GM18870 (cell line): ENCODE measurements at regions not wholly inside any gene's neighbourhood (a gene's known extent, or its start where the extent isn't known, plus 50 kb on each side); places are given as distances from the start of the nearest gene placed in this dataset.

Experiments used
- ATAC-seq: cut with Tn5 transposase; IDR thresholded peaks from one replicate; pipeline ENCODE4 v1.9.1; 2021; ENCODE audit warnings: moderate library complexity; ENCODE audit not compliant: unreplicated experiment

DNA sequence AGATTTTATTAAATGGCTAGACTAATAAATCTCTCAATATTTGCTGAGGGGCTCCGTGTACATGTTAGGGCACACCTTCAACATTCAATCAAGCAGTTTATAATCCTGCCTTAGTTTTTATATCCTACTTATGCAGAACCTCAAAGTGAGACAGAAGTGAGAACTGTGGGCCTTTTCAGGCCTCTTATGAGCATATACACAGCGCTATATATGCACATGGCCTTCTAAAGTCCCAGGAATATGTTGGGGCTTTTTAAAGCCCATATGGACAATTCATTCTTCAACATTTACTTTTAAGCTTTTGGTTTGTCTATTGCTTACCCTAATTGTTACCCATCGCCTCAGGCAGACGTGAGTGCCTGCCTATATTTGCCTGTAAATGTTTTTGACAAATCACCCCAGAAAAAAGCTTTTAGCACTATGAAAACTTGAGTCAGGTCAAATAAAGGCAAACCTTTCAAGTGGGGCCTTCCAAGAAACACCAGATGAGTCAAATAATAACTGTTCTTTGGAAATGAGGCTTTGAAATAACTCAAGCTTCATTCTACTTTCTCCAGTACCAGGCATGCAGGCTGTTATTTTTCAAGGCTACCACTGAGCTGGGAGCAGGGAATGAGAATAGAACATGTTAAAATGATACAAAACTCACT, 58.2 kb downstream of the ESM1 start:
- ATAC-seq = no peak

DNA sequence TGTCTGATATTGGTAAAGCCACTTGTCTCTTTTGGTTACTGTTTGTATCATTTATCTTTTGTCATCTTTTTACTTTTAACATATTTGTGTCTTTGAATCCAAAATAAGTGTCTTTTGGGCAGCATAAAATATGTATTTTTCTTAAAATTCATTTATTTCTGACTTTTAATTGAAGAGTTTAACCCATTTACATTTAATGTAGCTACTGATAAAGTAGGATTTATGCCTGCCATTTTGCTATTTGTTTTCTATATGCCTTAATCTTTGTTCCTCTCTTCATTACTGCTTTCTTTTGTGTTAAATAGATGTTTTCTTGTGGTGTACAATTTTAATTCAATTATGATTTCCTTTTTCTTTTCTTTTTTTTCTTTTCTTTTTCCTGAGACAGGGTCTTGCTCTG, 60.9 kb downstream of the ESM1 start:
- ATAC-seq = no peak

DNA sequence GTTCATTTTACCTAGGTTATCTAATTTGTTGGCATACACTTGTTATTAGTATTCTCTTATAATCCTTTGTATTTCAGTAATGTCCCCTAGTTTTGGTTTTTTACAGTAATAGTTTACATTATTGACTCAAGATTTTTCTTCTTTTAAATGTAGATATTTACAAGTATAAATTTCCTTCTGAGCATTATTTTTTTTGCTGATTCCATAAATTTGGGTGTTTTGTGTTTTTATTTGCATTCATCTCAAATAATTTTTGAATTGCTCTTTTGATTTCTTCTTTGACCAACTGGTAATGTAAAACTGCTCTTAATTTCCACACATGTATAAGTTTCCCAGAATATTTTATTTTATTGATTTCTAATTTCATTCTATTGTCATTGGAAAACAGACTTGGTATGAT, 68.1 kb downstream of the ESM1 start:
- no peak for ATAC-seq

DNA sequence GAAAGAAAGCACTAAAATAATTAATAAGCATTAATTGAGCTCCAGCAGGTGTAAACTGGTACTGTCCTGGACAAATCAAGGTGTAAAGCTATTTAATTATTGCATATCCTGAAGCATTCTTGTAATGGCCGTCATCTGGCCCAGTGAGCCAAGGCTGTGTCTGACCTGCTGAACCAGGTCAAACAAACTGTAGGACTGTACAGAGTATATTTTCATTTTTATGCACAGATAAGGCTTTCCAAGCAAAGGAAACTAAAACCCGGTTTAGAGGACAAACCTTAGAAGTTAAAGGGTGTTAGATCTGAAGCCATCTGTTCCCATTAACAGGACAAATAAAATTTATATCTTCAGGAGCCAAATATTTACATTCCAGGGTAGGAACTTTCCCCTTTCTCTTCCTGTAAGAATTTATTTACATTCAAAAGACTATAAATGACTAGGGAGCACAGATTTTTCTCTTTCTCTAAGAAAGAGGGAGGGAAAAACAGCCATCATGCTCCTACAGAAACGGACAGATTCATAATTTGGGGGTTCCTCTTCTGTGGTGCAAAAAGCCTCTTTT, 69.8 kb downstream of the ESM1 start:
- no peak for ATAC-seq

DNA sequence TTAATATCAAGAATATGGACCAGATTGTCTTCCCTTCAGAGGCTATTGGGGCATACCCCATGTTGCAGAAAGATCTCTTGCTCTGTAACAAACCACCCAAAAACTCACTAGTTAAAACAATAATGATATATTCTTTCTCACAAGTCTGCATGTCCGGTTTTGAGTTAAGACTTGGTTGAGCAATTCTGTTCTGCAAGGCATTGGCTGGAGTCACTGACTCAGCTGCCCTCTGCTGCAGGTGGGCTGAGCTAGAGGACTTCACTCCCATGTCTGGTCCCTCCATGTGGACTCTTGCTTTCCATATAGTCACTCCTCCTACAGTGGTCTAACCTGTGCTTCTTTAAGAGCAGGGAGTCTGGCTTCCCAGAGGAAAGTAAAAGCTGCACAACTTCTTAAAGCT, 73.4 kb downstream of the ESM1 start:
- no peak for ATAC-seq

DNA sequence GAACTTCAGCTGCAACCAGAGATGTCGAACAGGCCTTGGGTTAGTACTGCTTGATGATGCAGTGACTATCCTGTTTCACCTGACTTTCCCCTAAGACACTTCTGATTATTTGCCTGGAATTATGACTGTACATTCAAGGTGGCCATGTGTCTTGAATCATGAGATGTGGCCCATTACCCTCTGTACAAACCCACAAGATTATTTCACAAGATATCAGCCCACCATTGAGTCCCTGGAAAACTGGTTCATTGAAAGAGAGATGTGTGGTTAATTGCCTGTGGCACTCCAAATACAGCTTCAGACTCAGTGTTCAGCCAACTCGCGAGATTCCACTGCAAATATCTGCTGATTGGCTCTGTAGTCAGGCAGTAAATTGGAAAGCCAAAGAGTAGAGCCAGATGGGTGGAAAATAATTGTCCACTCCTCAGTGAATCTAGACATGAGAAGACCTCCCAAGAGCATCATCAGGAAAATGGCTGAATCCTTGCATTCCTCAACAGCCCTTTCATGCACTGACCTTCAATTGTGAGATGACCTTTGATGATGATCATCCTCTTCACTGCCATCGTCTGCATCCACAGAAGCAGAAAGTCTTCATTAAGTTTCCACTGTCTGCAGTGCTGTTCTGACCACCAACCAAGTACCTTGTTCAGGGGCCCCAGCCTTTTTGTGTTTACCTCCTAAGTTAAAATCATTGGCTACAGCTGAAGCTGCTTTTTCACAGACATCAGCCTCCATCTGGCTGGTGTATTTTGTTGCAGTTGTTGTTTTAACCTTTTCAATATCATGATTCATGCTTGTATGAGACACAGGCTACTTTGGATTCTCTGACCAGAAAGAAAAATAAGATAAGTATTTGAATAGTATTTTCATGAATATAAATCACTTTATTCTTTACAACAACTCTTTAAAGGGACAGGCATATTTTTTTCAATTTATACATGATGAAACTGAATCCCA, 75.2 kb downstream of the ESM1 start:
- ATAC-seq = no peak

DNA sequence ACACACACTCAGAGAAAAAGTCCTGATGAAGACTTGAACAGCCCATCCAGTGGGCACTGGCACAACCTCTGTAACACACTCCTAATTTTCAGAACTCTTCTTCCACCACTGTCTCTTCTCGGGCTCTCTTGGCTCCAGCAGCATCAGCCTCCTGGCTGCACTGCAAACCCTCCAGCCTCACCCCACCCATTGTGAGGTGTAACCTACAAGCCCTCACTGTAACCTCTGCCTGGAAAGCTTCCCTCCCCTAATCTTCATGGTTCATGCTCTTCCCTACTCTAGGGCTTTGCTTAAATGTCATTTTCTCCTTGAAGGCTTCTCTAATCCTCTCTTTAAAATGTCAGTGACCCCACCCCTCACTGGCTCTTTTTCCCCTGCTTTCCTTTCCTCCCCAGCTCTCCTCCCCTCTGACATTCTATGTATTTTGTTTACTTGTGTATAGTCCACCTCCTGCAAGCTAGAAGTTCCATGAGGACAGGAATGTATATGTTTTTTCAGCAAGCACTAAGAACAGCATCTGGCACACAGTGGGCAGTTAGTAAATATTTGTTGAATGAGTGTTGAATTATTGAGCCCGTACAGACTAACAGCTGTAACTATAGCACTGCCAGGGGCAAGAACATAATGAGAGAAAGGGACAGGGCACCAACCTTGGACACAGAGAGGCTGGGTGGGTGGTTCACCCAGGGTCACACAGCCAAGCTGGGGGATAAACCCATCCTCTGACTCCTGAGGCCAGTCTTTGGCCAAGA, 76.4 kb downstream of the ESM1 start:
- ATAC-seq = no peak

DNA sequence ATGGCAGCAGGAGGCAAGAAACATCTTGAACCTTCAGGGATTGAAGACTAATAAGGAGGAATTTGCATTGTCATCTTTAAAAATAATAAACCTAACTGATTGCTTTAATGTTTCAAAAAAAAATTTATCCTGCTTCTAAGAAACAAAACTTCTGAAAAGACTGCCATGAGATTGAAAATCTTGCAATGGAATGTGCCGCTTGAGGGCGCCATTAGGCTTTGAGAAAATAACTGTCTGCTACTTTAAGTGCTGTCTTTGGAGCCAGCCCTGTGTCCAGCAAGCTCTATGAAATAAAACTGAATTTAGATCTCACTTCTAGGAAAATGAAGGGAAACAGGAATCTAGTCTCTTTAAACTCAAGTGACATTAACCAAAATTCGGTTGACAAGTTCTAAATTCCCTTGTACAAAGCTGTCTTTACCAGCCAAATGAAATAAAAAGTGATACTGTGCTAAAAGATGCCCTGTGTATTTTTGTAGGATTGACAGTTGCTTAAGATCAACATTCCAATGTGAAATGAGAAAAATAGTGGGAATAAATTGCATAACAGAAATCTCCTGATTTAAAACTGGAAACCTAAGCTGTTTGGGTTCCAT, 79.4 kb downstream of the ESM1 start:
- ATAC-seq = no peak

DNA sequence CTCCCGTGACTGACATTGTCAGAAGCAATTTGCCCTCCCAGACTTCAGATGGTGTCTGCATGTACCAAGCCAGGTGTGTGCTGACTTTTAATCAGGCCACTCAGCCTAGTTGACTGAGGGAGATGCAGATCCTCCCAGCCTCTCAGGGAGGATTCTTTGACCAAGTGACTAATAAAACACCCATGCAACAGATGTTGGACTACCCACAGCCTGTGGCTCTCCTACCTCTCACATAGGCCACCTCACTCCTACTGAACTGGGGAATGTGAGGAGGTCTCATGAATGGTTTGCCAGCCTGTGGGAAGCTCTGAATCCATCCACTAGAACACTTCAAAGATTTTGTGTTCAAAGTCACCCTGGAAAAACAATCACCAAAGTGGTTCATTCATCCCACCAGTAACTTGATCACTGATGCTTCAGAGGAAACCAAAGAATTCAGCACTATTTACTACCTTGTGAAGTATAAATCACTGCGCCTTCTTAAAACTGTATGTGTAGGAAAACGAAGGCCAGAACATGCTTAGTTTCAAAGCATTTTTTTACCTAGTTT, 80.1 kb downstream of the ESM1 start:
- no peak for ATAC-seq

DNA sequence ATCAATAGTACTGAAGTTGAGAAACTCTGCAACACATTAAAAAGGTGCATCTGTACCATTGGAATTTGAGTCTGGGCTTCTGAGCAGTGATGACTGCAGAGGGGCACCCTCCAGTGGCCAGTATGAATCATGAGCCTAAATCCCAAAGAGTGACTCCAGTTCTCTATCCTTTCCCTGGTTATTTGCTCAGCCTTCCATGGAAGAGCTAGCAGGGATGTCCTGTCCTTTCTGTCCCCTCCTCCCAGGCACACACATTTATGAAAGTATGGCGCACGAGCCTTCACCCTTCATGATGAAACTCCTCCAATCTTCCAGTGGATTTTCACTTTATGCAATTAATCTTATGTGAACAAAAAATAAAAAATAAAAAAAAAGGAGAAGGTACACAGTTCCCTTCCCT, 81.0 kb downstream of the ESM1 start:
- no peak for ATAC-seq

DNA sequence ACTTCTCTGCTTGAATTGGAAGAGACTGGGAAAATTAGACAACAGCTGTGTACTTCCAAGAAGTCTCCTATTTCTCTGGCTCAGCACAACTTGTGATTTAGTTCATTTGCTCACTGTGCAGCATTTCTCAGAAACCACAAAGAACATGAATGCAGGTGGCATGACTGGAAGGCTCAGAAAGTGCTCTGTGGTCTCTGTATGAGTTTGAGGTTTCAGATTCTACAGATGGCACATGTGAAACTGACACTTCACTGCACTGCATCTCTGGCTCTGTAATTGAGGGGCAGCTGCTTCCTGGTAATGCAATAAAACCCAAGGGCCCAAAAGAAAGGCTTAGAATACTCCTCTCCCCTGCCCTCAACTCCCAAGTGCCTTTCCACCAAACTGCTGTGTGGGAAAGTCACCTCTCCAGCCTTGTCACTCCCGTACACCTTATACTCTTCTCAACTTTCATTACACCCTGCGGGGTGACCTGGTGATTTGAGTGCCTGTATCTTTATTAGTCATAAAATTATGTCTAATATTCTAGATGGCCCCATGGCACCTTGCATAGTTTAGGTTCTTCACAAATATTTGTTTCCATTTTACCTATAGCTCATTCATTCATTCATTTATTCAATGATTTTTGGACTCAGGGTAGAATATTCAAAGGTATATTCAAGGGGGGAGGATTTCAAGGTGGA, 82.5 kb downstream of the ESM1 start:
- peak; percentile 100 for ATAC-seq

DNA sequence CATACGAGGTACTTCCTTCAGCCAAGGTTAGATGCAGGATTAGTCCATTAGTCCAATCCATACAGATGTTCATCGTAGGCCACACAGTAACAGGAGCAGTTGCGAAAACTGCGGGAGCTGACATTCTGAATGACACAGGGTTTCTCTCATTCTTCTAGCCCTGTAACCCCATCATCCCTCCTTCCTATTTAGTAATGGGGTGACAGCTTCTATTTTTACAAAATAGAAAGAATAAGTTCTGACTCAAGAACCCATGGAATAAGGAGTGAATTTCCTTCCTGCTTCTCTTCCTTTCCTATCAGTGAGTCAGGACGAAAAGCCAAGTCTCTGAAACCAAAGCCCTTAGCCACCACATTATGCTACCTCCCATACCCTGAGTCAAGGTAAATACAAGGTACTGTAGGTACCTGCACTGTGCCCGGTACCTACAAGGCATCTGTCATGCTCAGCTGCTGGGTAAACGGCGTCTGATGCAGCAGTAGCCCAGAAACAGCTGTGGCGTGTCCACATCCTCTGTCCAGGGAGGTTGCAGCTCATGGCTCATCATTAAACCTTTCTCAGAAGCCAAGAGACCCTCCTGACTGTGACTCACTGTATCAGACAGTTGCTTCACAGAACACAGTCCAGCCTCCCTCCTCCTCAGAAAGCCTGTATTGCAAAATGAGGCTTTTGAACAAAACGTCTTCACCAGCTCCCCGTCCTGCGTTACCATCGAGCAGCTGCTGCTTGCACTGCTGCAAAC, 84.2 kb downstream of the ESM1 start:
- no peak for ATAC-seq

DNA sequence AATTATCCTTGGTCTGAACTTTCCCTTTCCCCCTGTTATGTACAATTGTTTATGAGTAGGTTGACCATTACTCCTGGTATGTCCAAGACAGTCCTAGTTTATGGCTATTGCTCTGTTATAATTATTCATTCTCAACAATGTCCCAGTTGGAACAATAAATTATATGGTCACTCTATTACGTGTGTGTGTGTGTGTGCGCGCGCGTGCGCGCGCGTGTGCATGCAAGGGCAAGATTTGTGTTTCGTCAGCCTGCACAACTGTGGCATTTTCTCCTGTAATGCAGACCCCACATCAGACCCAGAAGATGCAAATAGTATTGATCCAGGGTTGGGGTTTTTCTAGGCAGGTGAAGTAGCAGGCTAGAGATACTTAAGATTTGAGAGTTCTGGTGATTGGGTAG, 88.4 kb downstream of the ESM1 start:
- no peak for ATAC-seq

DNA sequence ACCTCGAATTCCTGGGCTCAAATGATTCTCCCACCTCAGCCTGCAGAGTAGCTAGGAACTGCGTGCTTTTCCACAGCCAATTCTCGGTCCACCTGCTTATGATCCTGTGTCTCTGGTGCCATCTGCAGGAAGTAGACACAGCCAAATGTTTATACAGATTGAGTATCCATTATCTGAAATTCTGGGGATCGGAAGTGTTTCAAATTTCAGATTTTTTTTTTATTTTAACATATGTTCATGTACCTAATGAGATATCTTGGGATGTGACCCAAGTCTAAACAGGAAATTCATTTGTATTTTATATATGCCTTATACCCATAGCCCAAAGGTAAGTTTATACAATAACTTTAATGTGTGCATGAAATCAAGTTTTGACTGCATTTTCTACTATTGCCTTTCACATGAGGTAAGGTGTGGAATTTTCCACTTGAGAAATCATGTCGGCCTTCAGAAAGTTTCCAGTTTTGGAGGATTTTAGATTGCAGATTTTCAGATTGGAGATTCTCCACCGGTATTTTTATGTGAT, 89.5 kb downstream of the ESM1 start:
- ATAC-seq = no peak

DNA sequence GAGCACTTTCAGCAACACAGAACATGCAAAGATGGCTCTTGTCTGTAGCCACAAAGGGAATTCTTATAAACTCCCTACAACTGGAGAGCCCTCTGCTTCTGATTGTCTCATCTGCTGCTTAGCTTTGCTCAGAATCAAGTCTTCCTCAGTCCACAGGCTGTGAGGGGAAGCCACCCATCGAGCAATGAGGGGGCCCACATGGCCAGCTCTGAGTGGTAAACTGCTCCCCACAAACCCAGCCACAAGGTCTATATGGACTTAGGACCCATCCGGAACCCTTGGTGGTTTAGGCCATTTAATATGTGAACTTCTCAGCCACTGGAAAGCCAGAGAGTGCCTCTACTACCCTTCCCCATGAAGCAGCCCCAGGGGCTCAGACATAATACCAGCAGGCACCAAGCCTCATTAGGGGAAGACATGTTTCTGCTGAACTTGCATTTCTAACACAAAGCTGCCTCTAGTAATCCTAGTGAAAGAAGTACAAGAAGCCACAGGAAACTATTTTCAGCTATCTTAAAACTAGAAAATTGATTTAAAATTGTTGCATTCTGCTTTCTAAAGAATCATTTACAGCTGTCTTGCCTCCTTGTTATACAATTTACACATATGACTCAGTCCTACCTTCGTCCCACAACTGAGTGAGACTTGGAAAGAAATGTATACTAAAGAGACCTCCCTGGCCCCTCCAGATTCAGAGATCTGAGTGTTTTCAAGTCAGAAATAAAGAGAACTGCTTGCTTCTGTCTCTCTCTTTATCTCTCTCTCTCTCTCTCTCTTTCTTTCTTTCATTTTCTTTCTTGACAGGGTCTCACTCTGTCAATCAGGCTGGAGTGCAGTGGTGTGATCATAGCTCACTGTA, 90.2 kb downstream of the ESM1 start:
- no peak for ATAC-seq

DNA sequence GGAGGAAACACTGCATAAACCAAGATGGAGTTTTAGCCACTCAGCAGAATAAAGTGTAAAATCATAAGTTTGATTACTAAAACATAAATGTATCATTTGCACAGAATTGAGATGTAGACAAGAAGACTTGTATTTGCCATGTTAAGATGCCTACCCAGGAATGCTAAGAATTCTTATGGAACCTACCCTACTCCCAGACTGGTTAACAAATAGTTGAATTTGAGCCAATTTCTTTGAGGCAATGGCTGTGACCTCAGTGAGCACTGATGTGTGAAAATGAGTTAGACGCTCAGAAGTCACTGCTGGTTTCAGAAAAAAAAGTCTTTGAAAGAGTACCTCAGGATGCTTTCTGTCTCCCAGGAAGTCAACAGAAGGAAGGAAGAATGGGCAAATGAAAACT, 95.6 kb downstream of the ESM1 start:
- no peak for ATAC-seq

DNA sequence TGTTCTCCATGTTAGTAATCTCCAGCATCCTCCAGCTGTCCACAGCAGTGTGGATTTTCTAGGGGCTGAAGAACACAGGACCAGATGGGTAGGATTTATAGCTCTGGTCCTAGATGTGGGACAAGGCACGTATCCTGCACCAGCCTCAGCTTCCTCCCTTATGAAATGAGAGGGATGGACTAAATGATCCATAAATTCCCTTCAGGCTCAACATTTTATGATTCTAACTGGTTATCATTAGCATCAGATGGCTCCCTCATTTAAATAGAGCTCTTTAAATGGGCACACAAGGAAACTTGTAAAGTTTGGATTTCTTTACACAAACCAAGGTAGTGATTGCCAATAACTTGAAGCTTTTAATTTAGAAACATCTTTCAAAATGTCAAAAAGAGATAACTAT, 97.7 kb downstream of the ESM1 start:
- no peak for ATAC-seq

DNA sequence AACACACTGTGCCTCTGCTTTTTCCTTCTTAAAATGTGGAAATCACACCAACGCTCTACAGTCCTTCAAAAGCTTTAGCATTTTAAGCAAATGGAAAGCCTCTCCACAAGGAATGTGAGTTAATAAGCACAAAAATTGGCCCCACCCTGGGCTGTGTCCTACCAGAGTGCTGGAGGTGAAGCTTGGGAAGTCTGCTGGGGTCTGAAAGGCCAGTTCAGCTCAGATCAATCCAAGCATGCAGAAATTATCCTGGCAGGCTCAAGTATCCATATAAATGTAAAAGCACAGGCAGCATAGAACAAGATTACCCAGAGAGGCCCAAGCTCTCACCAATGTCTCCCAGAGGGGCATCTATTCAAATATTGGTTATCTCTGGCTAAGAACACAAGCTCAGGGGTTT, 98.5 kb downstream of the ESM1 start:
- no peak for ATAC-seq
